HepG2 (cell line): ENCODE measurements at regions not wholly inside any gene's neighbourhood (a gene's known extent, or its start where the extent isn't known, plus 50 kb on each side); places are given as distances from the start of the nearest gene placed in this dataset.

Experiments used
- ATAC-seq: fragments of 200-7000 bp; cut with Tn5 transposase; 3 replicates; pipeline ENCODE4 v1.9.1; 2020; ENCODE audit warnings: mild to moderate bottlenecking, moderate library complexity
- BruUV-seq: library from RNA; stranded (reverse); fragments of 400-500 nt; replicated peaks from 2 replicates; lab custom pipeline; 2021; lab: Mats Ljungman, UMichigan
- CTCF ChIA-PET: fragments of 300-600 bp; formaldehyde crosslinking; extraction: SDS; loops from one replicate; lab custom pipeline; 2021; ENCODE audit warnings: low total read pairs, inconsistent platforms, low intra/inter-chr PET ratio; lab: Yijun Ruan, JAX
- POLR2A ChIA-PET: fragments of 350-600 bp; sonication (Branson Sonifier 250); formaldehyde crosslinking; loops from one replicate; lab custom pipeline; 2020; ENCODE audit warnings: antibody characterized with exemption, inconsistent platforms; lab: Yijun Ruan, JAX
- DNase-seq: peaks from one replicate; pipeline ENCODE4 v3.0.0-alpha.2; 2015; ENCODE audit warnings: low spot score
- FAIRE-seq: peaks from 3 replicates; lab custom pipeline; 2011; peaks lifted over from hg19 to GRCh38; lab: Jason Lieb, UNC
- H2AFZ ChIP-seq: one replicate; pipeline ENCODE4 v1.6.1; 2011; ENCODE audit warnings: low read length, inconsistent platforms
- H3K27ac ChIP-seq: fragments of 300-600 bp; 3 replicates; pipeline ENCODE4 v1.8.0; 2011; ENCODE audit warnings: mixed run types, mild to moderate bottlenecking, mixed read lengths, low read length, inconsistent platforms; ENCODE audit not compliant: insufficient read depth; ENCODE audit errors: extremely low read length
- H3K27me3 ChIP-seq, 2 experiments: fragments of 200-600 bp in 1 of 2; 2 replicates in 1 of 2; 3 replicates in 1 of 2; pipeline versions ENCODE4 v1.6.0 to v1.8.0; 2011; ENCODE audit warnings: low read length in 2 of 2, mild to moderate bottlenecking in 2 of 2, moderate library complexity in 2 of 2, inconsistent platforms in 1 of 2; ENCODE audit not compliant: insufficient read depth in 2 of 2, control insufficient read depth in 1 of 2
- H3K36me3 ChIP-seq, 2 experiments: fragments of 200-600 bp in 1 of 2; replicated peaks in 1 of 2; 2 replicates in 1 of 2; 3 replicates in 1 of 2; pipeline versions ENCODE4 v1.5.1 to v1.8.0; 2011; ENCODE audit warnings: low read length in 2 of 2, inconsistent platforms in 1 of 2; ENCODE audit not compliant: insufficient read depth in 2 of 2, control insufficient read depth in 1 of 2
- H3K4me1 ChIP-seq: 2 replicates; pipeline ENCODE4 v1.5.1; 2012; ENCODE audit warnings: low read length, inconsistent platforms; ENCODE audit not compliant: insufficient read depth
- H3K4me2 ChIP-seq: 2 replicates; pipeline ENCODE4 v1.6.0; 2011; ENCODE audit warnings: low read depth, low read length, inconsistent platforms
- H3K4me3 ChIP-seq, 3 experiments: fragments of 200-600 bp in 1 of 3; sonication (generic), shearing (Covaris generic) in 1 of 3; replicated peaks in 1 of 3; 2 replicates each; pipeline ENCODE4 v1.5.1; 2011 to 2016; ENCODE audit warnings: low read length in 3 of 3, inconsistent platforms in 2 of 3, low read depth in 2 of 3, mild to moderate bottlenecking in 2 of 3, control low read depth in 1 of 3, mixed read lengths in 1 of 3; ENCODE audit not compliant: insufficient read depth in 1 of 3
- H3K79me2 ChIP-seq: one replicate; pipeline ENCODE4 v1.6.1; 2011; ENCODE audit warnings: low read length, inconsistent platforms; ENCODE audit not compliant: insufficient read depth
- H3K9ac ChIP-seq: 2 replicates; pipeline ENCODE4 v1.6.0; 2011; ENCODE audit warnings: mild to moderate bottlenecking, low read depth, low read length, inconsistent platforms; ENCODE audit not compliant: insufficient read depth
- H3K9me3 ChIP-seq: 2 replicates; pipeline ENCODE4 v1.5.1; 2012; ENCODE audit warnings: mild to moderate bottlenecking, low read length
- H4K20me1 ChIP-seq: 2 replicates; pipeline ENCODE4 v1.6.0; 2011; ENCODE audit warnings: inconsistent platforms, mild to moderate bottlenecking, low read length, moderate library complexity; ENCODE audit not compliant: insufficient read depth
- AGO2 ChIP-seq: fragments of 200-400 bp; formaldehyde crosslinking; optimal IDR thresholded peaks from 2 replicates; pipeline ENCODE3; 2017; ENCODE audit warnings: mild to moderate bottlenecking, low read depth, low read length, moderate library complexity
- CEBPG ChIP-seq: IDR thresholded peaks from 2 replicates; pipeline ENCODE4 v1.6.1; 2016
- EP300 ChIP-seq, 3 experiments: sonication (generic) in 1 of 3; formaldehyde crosslinking in 1 of 3; IDR thresholded peaks; 2 replicates each; pipeline versions ENCODE4 v1.5.1 to v1.6.1; 2011 to 2020; ENCODE audit warnings: low read depth in 2 of 3, low read length in 2 of 3, borderline replicate concordance in 1 of 3, improper control_type of control experiment in 1 of 3, mild to moderate bottlenecking in 1 of 3, missing genetic modification reagents in 1 of 3, moderate library complexity in 1 of 3
- FOXA3 ChIP-seq: IDR thresholded peaks from 2 replicates; pipeline ENCODE4 v1.6.1; 2016; ENCODE audit warnings: missing genetic modification reagents, missing compliant biosample characterization
- KLF13 ChIP-seq: sonication (generic); formaldehyde crosslinking; IDR thresholded peaks from 2 replicates; pipeline ENCODE4 v1.4.0; 2020; ENCODE audit warnings: mild to moderate bottlenecking, missing genetic modification reagents
- MAFF ChIP-seq: IDR thresholded peaks from 2 replicates; pipeline ENCODE4 v1.6.1; 2011; ENCODE audit warnings: low read depth, low read length, improper control_type of control experiment
- MAFK ChIP-seq, 2 experiments: IDR thresholded peaks in 1 of 2; conservative IDR thresholded peaks in 1 of 2; 2 replicates each; pipeline ENCODE4 v1.6.1; 2011; ENCODE audit warnings: improper control_type of control experiment in 2 of 2, low read length in 2 of 2
- MBD4 ChIP-seq: IDR thresholded peaks from 2 replicates; pipeline ENCODE4 v1.6.1; 2012; ENCODE audit warnings: low read length, inconsistent platforms, borderline replicate concordance
- MED8 ChIP-seq: sonication (generic); formaldehyde crosslinking; IDR thresholded peaks from 2 replicates; pipeline ENCODE4 v1.8.1; 2023; ENCODE audit warnings: mild to moderate bottlenecking, missing genetic modification reagents; ENCODE audit not compliant: insufficient replicate concordance
- NCOR1 ChIP-seq: fragments of 200-600 bp; sonication (generic); IDR thresholded peaks from 2 replicates; pipeline ENCODE4 v1.7.0; 2017; ENCODE audit warnings: antibody characterized with exemption, low read length, borderline replicate concordance
- NR1H2 ChIP-seq: sonication (generic); formaldehyde crosslinking; IDR thresholded peaks from 2 replicates; pipeline ENCODE4 v1.8.1; 2022; ENCODE audit warnings: low read depth, missing genetic modification reagents, borderline replicate concordance
- SP4 ChIP-seq: sonication (generic); formaldehyde crosslinking; IDR thresholded peaks from 2 replicates; pipeline ENCODE4 v1.8.1; 2023; ENCODE audit warnings: mild to moderate bottlenecking, missing genetic modification reagents
- STAT5B ChIP-seq: sonication (generic); formaldehyde crosslinking; IDR thresholded peaks from 2 replicates; pipeline ENCODE4 v1.4.0; 2020; ENCODE audit warnings: missing genetic modification reagents
- ZBTB20 ChIP-seq: sonication (generic); formaldehyde crosslinking; IDR thresholded peaks from 2 replicates; pipeline ENCODE4 v1.8.1; 2023; ENCODE audit warnings: missing genetic modification reagents, low read depth, mild to moderate bottlenecking, borderline replicate concordance
- ZBTB3 ChIP-seq: sonication (generic); formaldehyde crosslinking; IDR thresholded peaks from 2 replicates; pipeline ENCODE4 v1.4.0; 2020; ENCODE audit warnings: low read depth, mild to moderate bottlenecking, moderate library complexity, missing genetic modification reagents, borderline replicate concordance
- ZC3H13 ChIP-seq: sonication (generic); formaldehyde crosslinking; IDR thresholded peaks from 2 replicates; pipeline ENCODE4 v1.8.1; 2023; ENCODE audit warnings: mild to moderate bottlenecking, missing genetic modification reagents, moderate library complexity
- ZNF232 ChIP-seq: sonication (generic); formaldehyde crosslinking; IDR thresholded peaks from 2 replicates; pipeline ENCODE4 v1.4.0; 2020; ENCODE audit warnings: missing genetic modification reagents, borderline replicate concordance
- ZNF503 ChIP-seq: sonication (generic); formaldehyde crosslinking; IDR thresholded peaks from 2 replicates; pipeline ENCODE4 v1.4.0; 2020; ENCODE audit warnings: missing genetic modification reagents
- ZNF652 ChIP-seq: IDR thresholded peaks from 2 replicates; pipeline ENCODE4 v1.6.1; 2016; ENCODE audit warnings: low read depth, borderline replicate concordance
- ZNF792 ChIP-seq: IDR thresholded peaks from 2 replicates; pipeline ENCODE4 v1.6.1; 2016
- WGBS: methylation state at CpG from one replicate; pipeline ENCODE4 v1.1.6; 2017; ENCODE audit warnings: low lambda C conversion rate; 5-methylcytosine and 5-hydroxymethylcytosine counted together
- in situ Hi-C: cut with HindIII; loops from 2 replicates; pipeline ENCODE4 v1.10.0; 2017; ENCODE audit warnings: low pct_unique_long_range_greater_than_20kb; ENCODE audit not compliant: extremely low pct_ligation_motif_present
- intact Hi-C: fragments of 100-400 bp; cut with micrococcal nuclease; formaldehyde crosslinking; loops from one replicate; pipeline ENCODE4 v1.10.0; 2022; ENCODE audit not compliant: unreplicated experiment

DNA sequence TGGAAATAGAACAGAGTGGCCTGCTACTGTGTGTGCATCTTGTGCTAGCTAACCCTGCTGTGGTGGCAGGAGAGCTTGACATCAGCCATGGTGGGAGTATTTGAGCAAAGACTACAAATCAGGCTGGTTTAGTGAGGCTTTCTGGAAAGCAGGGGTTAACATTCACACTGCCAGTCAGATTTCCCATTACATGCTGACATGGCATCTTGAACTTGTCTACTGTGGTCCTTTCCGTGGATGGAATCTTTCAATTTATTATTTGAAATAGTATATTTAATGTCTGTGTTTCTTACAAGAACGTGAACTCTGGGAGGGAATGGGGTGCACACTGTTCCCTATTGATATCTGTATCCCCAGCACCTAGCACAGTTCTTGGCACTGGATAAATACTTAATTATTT lies 60.8 kb downstream of the GCNT4 start:
- POLR2A ChIA-PET: no interaction called here
- no peak for TF ChIP-seq NR1H2 (CRISPR knock-in tag)
- TF ChIP-seq MAFK (conservative IDR thresholded peaks at IDR 0.05 in 1 of 2, IDR thresholded peaks at IDR 0.05 in 1 of 2; ENCODE audit: low read length in 2 of 2): peak; percentile 75
- TF ChIP-seq STAT5B (CRISPR knock-in tag): no peak
- no peak for TF ChIP-seq ZBTB3
- peak; percentile 21; the same call in 1 of the 2 replicates for TF ChIP-seq ZNF652 (CRISPR knock-in tag)
- peak; percentile 71 for TF ChIP-seq MAFF
- no peaks in the 10 kb centered on the region for H3K36me3 ChIP-seq
- CTCF ChIA-PET: no interaction called here
- peaks cover 41% of the 10 kb centered on the region for H3K4me1 ChIP-seq
- no peaks in the 10 kb centered on the region for H4K20me1 ChIP-seq
- no TSS peak for BruUV-seq
- in situ Hi-C loops (no loop called here), intact Hi-C loops (no loop called here)
- no peaks in the 10 kb centered on the region for H3K9me3 ChIP-seq
- H3K4me2 ChIP-seq: no peak overlapping the region
- no peak overlapping the region for H2AFZ ChIP-seq
- H3K79me2 ChIP-seq: no peaks in the 10 kb centered on the region
- DNase-seq (no peak), ATAC-seq (no peak), FAIRE-seq (no peak)
- no peaks in the 10 kb centered on the region for H3K27me3 ChIP-seq
- no peak overlapping the region for H3K9ac ChIP-seq
- no peak overlapping the region for H3K4me3 ChIP-seq
- 28% methylated on average over 2 of the region's 2 CpGs for WGBS
- no peak overlapping the region for H3K27ac ChIP-seq

- Histone ChIP-seq H3K9ac (no peak overlapping the region), H3K36me3 (no peaks in the 10 kb centered on the region), H3K79me2 (no peaks in the 10 kb centered on the region), H3K4me3 (no peak overlapping the region), H3K27me3 (no peaks in the 10 kb centered on the region), H4K20me1 (no peaks in the 10 kb centered on the region), H3K4me2 (no peak overlapping the region), H3K27ac (no peak overlapping the region), H3K9me3 (no peaks in the 10 kb centered on the region), H3K4me1 (peaks cover 41% of the 10 kb centered on the region), H2AFZ (no peak overlapping the region)
- in situ Hi-C loops: no loop called here
- ATAC-seq: peak; percentile 72
- peak; percentile 4 for FAIRE-seq
- 42% methylated on average over 6 of the region's 6 CpGs for WGBS
- BruUV-seq: no TSS peak
- ChIA-PET CTCF (no interaction called here), POLR2A (no interaction called here)
- peak; percentile 71 for DNase-seq
- intact Hi-C loops: no loop called here
- TF ChIP-seq MED8 (no peak), MBD4 (no peak), AGO2 (no peak), ZC3H13 (CRISPR knock-in tag) (no peak), ZNF232 (CRISPR knock-in tag) (no peak), FOXA3 (CRISPR knock-in tag) (no peak), KLF13 (CRISPR knock-in tag) (no peak), NCOR1 (no peak), ZNF792 (CRISPR knock-in tag) (no peak), ZBTB20 (CRISPR knock-in tag) (no peak), EP300 (IDR thresholded peaks at IDR 0.05; ENCODE audit: low read depth in 2 of 2, low read length in 2 of 2) (no peak), EP300 (CRISPR knock-in tag; IDR thresholded peaks at IDR 0.05; ENCODE audit: borderline replicate concordance) (no peak), CEBPG (CRISPR knock-in tag) (no peak), ZNF503 (CRISPR knock-in tag) (no peak), SP4 (CRISPR knock-in tag) (no peak)
Measured at GRCh38 chr5:74990194-74990593, 62.2 kb downstream of the GCNT4 start.
